Testis (tissue), 2 donors: ENCODE measurements at regions not wholly inside any gene's neighbourhood (a gene's known extent, or its start where the extent isn't known, plus 50 kb on each side); places are given as distances from the start of the nearest gene placed in this dataset.

Experiments
- DNase-seq: peaks from one replicate; pipeline ENCODE4 v3.0.0-alpha.2; 2019
- H3K27ac ChIP-seq, 2 donors: fragments of 200-600 bp; sonication (generic); one replicate each; pipeline ENCODE4 v1.5.1; 2019
- H3K27me3 ChIP-seq: fragments of 200-600 bp; sonication (generic); one replicate; pipeline ENCODE4 v1.5.1; 2019
- H3K36me3 ChIP-seq: fragments of 200-600 bp; sonication (generic); one replicate; pipeline ENCODE4 v1.5.1; 2017; ENCODE audit warnings: low read depth; ENCODE audit errors: missing control alignments
- H3K4me1 ChIP-seq: fragments of 200-600 bp; sonication (generic); one replicate; pipeline ENCODE4 v1.5.1; 2019
- H3K4me3 ChIP-seq, 2 donors: fragments of 200-600 bp; sonication (generic); one replicate each; pipeline ENCODE4 v1.5.1; 2017 to 2019
- H3K9me3 ChIP-seq: fragments of 200-600 bp; sonication (generic); one replicate; pipeline ENCODE4 v1.5.1; 2017
- CTCF ChIP-seq, 3 experiments: fragments of 450-650 bp in 2 of 3; fragments of 200-600 bp in 1 of 3; sonication (generic) in 1 of 3; IDR thresholded peaks; one replicate each; pipeline ENCODE4 v1.5.1; 2016 to 2019; ENCODE audit warnings: antibody characterized with exemption in 3 of 3, mild to moderate bottlenecking in 2 of 3, moderate library complexity in 1 of 3
- POLR2A ChIP-seq: fragments of 450-650 bp; IDR thresholded peaks from one replicate; pipeline ENCODE4 v1.6.1; 2017; ENCODE audit warnings: antibody characterized with exemption, mild to moderate bottlenecking, moderate library complexity
- WGBS, 2 donors: methylation state at CpG; one replicate each; pipeline ENCODE4 v1.1.5; 2018; 5-methylcytosine and 5-hydroxymethylcytosine counted together
- intact Hi-C: fragments of 100-400 bp; cut with DNase I; formaldehyde crosslinking; loops from one replicate; pipeline ENCODE4 v1.15.1; 2023; ENCODE audit warnings: low total_unique reads

GRCh38 chr11:39442177-39442576 lies 2017.3 kb downstream of the LRRC4C start:
- Histone ChIP-seq H3K9me3 (no peaks in the 10 kb centered on the region), H3K36me3 (no peaks in the 10 kb centered on the region), H3K27me3 (no peaks in the 10 kb centered on the region), H3K4me3 (no peak overlapping the region), H3K4me1 (no peaks in the 10 kb centered on the region), H3K27ac (no peak overlapping the region)
- TF ChIP-seq CTCF (IDR thresholded peaks at IDR 0.05) (no peak), POLR2A (no peak)
- no peak for DNase-seq
- intact Hi-C loops: no loop called here
- WGBS, 2 donors: 82 to 89% methylated on average over 12 to 18 of the region's 20 CpGs

- 83 to 87% methylated on average over 3 of the region's 3 CpGs for whole genome bisulfite sequencing, 2 donors
- DNase-seq: no peak
- H3K4me1 ChIP-seq: no peaks in the 10 kb centered on the region
- no peaks in the 10 kb centered on the region for H3K36me3 ChIP-seq
- H3K4me3 ChIP-seq: no peak overlapping the region
- no peak for TF ChIP-seq POLR2A
- H3K27ac ChIP-seq: no peak overlapping the region
- H3K9me3 ChIP-seq: no peaks in the 10 kb centered on the region
- intact Hi-C loops: no loop called here
- no peaks in the 10 kb centered on the region for H3K27me3 ChIP-seq
These were observed 2023.8 kb downstream of the LRRC4C start for GRCh38 chr11:39435641-39436040.

- TF ChIP-seq CTCF (IDR thresholded peaks at IDR 0.05) (no peak), POLR2A (no peak)
- no peak for DNase-seq
- Histone ChIP-seq H3K27me3 (no peaks in the 10 kb centered on the region), H3K36me3 (no peaks in the 10 kb centered on the region), H3K4me3 (no peak overlapping the region), H3K4me1 (no peaks in the 10 kb centered on the region), H3K27ac (no peak overlapping the region), H3K9me3 (no peaks in the 10 kb centered on the region)
- intact Hi-C loops: no loop called here
- 65 to 69% methylated on average over 1 of the region's 1 CpG for WGBS, 2 donors
These were observed 2025.0 kb downstream of the LRRC4C start for GRCh38 chr11:39434466-39434865.

- intact Hi-C loops: no loop called here
- TF ChIP-seq CTCF (IDR thresholded peaks at IDR 0.05): no peak
- no peak for TF ChIP-seq POLR2A
- no peak for DNase-seq
- H3K4me1 ChIP-seq: no peaks in the 10 kb centered on the region
- 32 to 35% methylated on average over 1 of the region's 1 CpG for WGBS, 2 donors
- no peaks in the 10 kb centered on the region for H3K36me3 ChIP-seq
- no peaks in the 10 kb centered on the region for H3K9me3 ChIP-seq
- H3K4me3 ChIP-seq: no peak overlapping the region
- no peak overlapping the region for H3K27ac ChIP-seq
- no peaks in the 10 kb centered on the region for H3K27me3 ChIP-seq
These were observed 2026.5 kb downstream of the LRRC4C start for GRCh38 chr11:39432929-39433328.

GRCh38 chr11:39425226-39425625 lies 2034.2 kb downstream of the LRRC4C start:
- no peaks in the 10 kb centered on the region for H3K36me3 ChIP-seq
- H3K27me3 ChIP-seq: no peaks in the 10 kb centered on the region
- H3K4me3 ChIP-seq: no peak overlapping the region
- H3K4me1 ChIP-seq: no peaks in the 10 kb centered on the region
- no peak for TF ChIP-seq CTCF (IDR thresholded peaks at IDR 0.05)
- no peak for TF ChIP-seq POLR2A
- intact Hi-C loops: no loop called here
- 88 to 97% methylated on average over 2 of the region's 2 CpGs for WGBS, 2 donors
- H3K27ac ChIP-seq: no peak overlapping the region
- no peak for DNase-seq
- H3K9me3 ChIP-seq: no peaks in the 10 kb centered on the region
